ENCODE measurements at regions not wholly inside any gene's neighbourhood (a gene's known extent, or its start where the extent isn't known, plus 50 kb on each side); places are given as distances from the start of the nearest gene placed in this dataset.

DNA sequence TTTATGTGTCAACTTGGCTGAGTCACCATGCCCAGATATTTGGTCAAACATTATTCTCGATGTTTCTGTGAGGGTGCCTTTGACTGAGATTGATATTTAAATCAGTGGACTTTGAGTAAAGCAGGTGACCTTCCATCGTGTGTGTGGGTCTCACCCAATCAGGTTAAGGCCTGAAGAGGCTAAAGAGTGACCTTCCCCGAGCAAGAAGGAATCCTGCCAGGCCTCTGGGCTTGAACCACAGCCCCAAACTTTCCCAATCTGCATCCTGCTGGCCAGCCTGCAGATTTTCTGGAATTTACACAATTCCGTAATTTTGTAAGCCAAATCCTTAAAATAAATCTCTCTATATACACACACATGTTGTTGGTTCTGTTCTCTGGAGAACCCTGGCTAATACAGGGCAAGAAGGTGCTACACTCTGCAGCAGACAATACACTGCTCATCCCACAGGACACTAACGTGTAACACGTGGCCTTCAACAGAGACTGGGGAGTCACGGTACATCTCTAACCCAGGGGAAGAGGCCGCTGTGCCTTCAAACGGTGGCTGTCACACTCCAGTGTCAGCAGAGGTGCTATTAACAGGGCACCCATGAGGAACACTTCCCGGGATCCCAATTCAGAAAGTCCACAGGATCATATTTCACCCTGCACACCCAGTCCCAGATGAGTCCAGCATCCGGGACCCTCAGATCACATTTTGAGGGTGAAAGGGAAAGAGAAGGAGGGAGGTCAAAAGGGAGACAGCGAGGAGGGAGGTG, 113.1 kb upstream of the ID2 start:
- peaks cover 53% of the 10 kb centered on the region for H3K4me1 Mint-ChIP-seq (ENCODE audit: unreplicated experiment)
- no peak for DNase-seq (ENCODE audit: extremely low spot score, unreplicated experiment)
- no peak overlapping the region for H3K27ac Mint-ChIP-seq
- TF ChIP-seq, protein P1, sequence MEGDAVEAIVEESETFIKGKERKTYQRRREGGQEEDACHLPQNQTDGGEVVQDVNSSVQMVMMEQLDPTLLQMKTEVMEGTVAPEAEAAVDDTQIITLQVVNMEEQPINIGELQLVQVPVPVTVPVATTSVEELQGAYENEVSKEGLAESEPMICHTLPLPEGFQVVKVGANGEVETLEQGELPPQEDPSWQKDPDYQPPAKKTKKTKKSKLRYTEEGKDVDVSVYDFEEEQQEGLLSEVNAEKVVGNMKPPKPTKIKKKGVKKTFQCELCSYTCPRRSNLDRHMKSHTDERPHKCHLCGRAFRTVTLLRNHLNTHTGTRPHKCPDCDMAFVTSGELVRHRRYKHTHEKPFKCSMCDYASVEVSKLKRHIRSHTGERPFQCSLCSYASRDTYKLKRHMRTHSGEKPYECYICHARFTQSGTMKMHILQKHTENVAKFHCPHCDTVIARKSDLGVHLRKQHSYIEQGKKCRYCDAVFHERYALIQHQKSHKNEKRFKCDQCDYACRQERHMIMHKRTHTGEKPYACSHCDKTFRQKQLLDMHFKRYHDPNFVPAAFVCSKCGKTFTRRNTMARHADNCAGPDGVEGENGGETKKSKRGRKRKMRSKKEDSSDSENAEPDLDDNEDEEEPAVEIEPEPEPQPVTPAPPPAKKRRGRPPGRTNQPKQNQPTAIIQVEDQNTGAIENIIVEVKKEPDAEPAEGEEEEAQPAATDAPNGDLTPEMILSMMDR (conservative IDR thresholded peaks at IDR 0.05), result no peak
- H3K36me3 Mint-ChIP-seq, result no peaks in the 10 kb centered on the region
- H3K9me3 Mint-ChIP-seq, result no peaks in the 10 kb centered on the region
- no peaks in the 10 kb centered on the region for H3K27me3 Mint-ChIP-seq
- H3K4me3 Mint-ChIP-seq, result no peak overlapping the region

DNA sequence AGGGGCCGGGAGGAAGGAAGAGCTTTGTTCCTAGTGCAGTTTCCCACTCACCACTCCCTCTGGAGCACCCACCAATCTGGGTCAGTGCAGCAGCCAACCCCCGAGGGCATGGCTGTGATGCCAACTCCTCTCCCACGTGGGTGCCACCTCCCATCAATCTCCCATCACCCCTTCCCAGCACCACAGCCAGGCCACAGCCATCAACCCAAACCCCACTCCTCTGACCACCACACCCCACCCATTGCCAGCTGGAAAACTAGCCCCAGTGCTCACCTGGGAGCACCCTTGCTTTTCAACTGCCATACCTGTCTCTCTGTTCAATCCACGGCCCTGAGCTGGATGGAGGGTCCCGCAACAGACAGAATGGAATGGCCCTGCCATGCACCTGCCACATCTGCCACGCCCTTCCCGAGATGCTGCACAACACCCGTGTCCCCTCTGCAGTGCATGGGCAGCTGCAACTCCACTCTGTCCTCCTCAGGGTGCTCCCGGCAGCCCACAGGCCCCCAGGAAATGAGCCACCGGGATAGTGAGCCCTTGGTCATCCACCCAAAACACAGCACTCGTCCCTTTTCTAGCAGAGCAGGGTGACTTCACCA, 112.4 kb upstream of the ID2 start:
- Mint-ChIP-seq H3K36me3 (no peaks in the 10 kb centered on the region), H3K4me1 (ENCODE audit: unreplicated experiment) (peaks cover 50% of the 10 kb centered on the region), H3K4me3 (no peak overlapping the region), H3K27ac (no peak overlapping the region), H3K27me3 (no peaks in the 10 kb centered on the region), H3K9me3 (no peaks in the 10 kb centered on the region)
- TF ChIP-seq, protein P1 (conservative IDR thresholded peaks at IDR 0.05), result no peak
- peak; percentile 52 for DNase-seq (ENCODE audit: extremely low spot score, unreplicated experiment)

DNA sequence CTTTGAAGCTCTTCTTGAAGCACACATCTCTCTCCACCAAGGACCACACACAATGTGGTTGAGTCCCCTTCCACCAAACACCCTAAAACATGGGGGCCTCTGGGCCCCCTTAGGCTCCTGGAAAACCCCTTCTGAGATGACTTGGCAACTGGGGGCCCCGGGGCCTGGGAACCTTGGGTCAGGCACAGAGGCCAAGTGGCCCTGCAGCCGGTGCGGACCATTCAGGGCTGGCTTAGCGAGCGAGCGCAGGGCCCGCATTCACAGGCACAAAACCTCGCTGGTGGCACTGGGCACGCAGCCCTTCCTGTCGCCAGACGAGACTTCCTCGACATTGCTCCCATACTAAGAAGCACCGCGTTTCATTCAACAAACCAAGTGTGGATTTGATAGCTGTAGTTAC, 111.2 kb upstream of the ID2 start:
- no peaks in the 10 kb centered on the region for H3K27me3 Mint-ChIP-seq
- H3K4me1 Mint-ChIP-seq (ENCODE audit: unreplicated experiment), result peaks cover 51% of the 10 kb centered on the region
- DNase-seq (ENCODE audit: extremely low spot score, unreplicated experiment), result peak; percentile 57
- TF ChIP-seq, protein P1 (conservative IDR thresholded peaks at IDR 0.05), result no peak
- no peak overlapping the region for H3K4me3 Mint-ChIP-seq
- H3K9me3 Mint-ChIP-seq, result no peaks in the 10 kb centered on the region
- no peaks in the 10 kb centered on the region for H3K36me3 Mint-ChIP-seq
- no peak overlapping the region for H3K27ac Mint-ChIP-seq

DNA sequence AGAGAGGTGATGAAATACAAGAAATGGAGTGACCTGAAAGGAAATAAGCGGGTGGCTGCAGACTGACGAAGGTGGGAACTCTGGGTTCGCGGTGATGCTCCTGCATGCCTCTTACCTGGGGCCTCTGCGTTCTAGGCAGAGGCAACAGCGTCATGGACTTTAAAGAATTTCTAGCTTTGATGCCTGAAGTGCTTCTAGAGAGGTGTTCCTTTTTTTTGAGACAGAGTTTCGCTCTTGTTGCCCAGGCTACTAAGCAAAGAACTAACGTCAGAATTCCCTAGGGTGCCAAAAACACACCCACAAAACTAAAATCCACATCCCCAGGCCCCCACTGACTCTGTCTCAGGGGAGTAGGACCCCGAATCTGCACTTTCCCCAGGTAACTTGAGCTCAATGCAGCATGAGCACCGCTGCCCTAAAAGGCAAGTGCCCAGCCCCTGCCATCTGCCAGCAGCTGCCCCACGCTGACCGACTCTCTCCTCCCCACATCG, 110.5 kb upstream of the ID2 start:
- peak overlapping the region; percentile 29 for H3K27ac Mint-ChIP-seq
- no peaks in the 10 kb centered on the region for H3K36me3 Mint-ChIP-seq
- no peak for DNase-seq (ENCODE audit: extremely low spot score, unreplicated experiment)
- no peaks in the 10 kb centered on the region for H3K9me3 Mint-ChIP-seq
- no peaks in the 10 kb centered on the region for H3K27me3 Mint-ChIP-seq
- peaks cover 55% of the 10 kb centered on the region for H3K4me1 Mint-ChIP-seq (ENCODE audit: unreplicated experiment)
- no peak overlapping the region for H3K4me3 Mint-ChIP-seq
- TF ChIP-seq, protein P1 (conservative IDR thresholded peaks at IDR 0.05), result no peak

DNA sequence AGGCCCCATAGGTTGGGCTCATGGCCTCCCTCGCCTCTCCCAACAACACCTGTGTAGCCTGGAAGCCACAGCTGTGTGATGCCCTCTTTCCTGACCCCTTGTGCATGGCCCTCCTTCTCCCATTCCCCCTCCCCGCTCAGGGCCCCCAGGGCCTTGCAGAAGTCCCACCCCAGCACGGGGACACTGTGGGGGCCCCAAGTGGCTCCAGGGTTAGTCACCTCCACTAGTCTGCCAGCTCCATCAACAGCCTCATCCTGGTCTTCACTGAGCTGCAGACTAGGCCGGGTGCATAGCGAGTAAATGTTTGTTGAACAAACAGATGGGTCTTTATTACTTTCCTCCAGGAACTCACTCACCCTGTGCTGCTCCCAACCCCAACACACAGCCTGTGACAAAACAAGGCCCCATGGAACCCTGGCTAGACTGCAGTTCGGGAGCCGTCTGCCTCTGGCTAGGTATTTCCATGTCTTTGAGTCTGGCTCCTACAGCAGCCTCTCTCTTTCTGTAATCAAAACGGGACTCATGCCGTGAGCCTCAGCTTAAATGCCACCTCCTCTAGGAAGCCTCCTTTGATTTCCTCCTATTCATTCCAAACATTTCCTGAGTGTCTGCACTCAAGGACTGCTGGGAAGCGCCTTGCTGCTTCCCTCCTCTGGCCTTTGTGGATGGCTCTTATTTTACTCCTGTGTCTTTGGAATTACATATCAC, 109.9 kb upstream of the ID2 start:
- TF ChIP-seq, protein P1 (conservative IDR thresholded peaks at IDR 0.05), result no peak
- H3K9me3 Mint-ChIP-seq, result no peaks in the 10 kb centered on the region
- no peaks in the 10 kb centered on the region for H3K36me3 Mint-ChIP-seq
- peak; percentile 55 for DNase-seq (ENCODE audit: extremely low spot score, unreplicated experiment)
- no peak overlapping the region for H3K4me3 Mint-ChIP-seq
- peak overlapping the region; percentile 2 for H3K27ac Mint-ChIP-seq
- no peaks in the 10 kb centered on the region for H3K27me3 Mint-ChIP-seq
- H3K4me1 Mint-ChIP-seq (ENCODE audit: unreplicated experiment), result peaks cover 51% of the 10 kb centered on the region

All from type B pancreatic cell (in vitro differentiated cells).